ENCODE measurements at regions not wholly inside any gene's neighbourhood (a gene's known extent, or its start where the extent isn't known, plus 50 kb on each side); places are given as distances from the start of the nearest gene placed in this dataset.

GRCh38 chr4:11568511-11568910 lies 139.8 kb upstream of the HS3ST1 start:
- TF ChIP-seq ZNF311 (tag by site-specific recombination; IDR thresholded peaks at IDR 0.05; ENCODE audit: borderline replicate concordance) (no peak), CTCF (tag by site-specific recombination; IDR thresholded peaks at IDR 0.05) (no peak)
